Heart left ventricle (tissue), 16 donors: ENCODE measurements at regions not wholly inside any gene's neighbourhood (a gene's known extent, or its start where the extent isn't known, plus 50 kb on each side); places are given as distances from the start of the nearest gene placed in this dataset.

Source experiments
- ATAC-seq, 4 donors: fragments of 200-7000 bp; cut with Tn5 transposase; one replicate each; pipeline ENCODE4 v1.9.1; 2020 to 2022; ENCODE audit warnings: moderate library complexity in 4 of 4, mild to moderate bottlenecking in 3 of 4, moderate number of reproducible peaks in 1 of 4
- DNase-seq, 5 donors: peaks; one replicate each; pipeline ENCODE4 v3.0.0-alpha.2; 2020
- H3K27ac ChIP-seq, 12 donors: fragments of 200-600 bp; sonication (generic) in 4 of 12; one replicate each; pipeline versions ENCODE4 v1.5.0 to v1.8.0; 2016 to 2022; ENCODE audit warnings: mild to moderate bottlenecking in 2 of 12
- H3K27me3 ChIP-seq, 9 donors: fragments of 200-600 bp; sonication (generic) in 2 of 9; one replicate each; pipeline versions ENCODE4 v1.5.1 to v1.8.0; 2016 to 2022; ENCODE audit warnings: mild to moderate bottlenecking in 3 of 9
- H3K36me3 ChIP-seq, 9 donors: fragments of 200-600 bp; sonication (generic) in 2 of 9; one replicate each; pipeline versions ENCODE4 v1.5.0 to v1.8.0; 2018 to 2022; ENCODE audit warnings: mild to moderate bottlenecking in 2 of 9
- H3K4me1 ChIP-seq, 12 donors: fragments of 200-600 bp; sonication (generic) in 4 of 12; one replicate each; pipeline versions ENCODE4 v1.5.0 to v1.8.0; 2016 to 2022; ENCODE audit warnings: mild to moderate bottlenecking in 3 of 12
- H3K4me3 ChIP-seq, 12 donors: fragments of 200-600 bp; sonication (generic) in 4 of 12; one replicate each; pipeline versions ENCODE4 v1.5.0 to v1.8.0; 2017 to 2022; ENCODE audit warnings: mild to moderate bottlenecking in 9 of 12, moderate library complexity in 4 of 12
- H3K9me3 ChIP-seq, 12 donors: fragments of 200-600 bp; sonication (generic) in 4 of 12; one replicate each; pipeline versions ENCODE4 v1.5.0 to v1.8.0; 2016 to 2022; ENCODE audit warnings: mild to moderate bottlenecking in 1 of 12
- CTCF ChIP-seq, 12 donors: fragments of 200-600 bp; sonication (generic) in 4 of 12; IDR thresholded peaks; one replicate each; pipeline versions ENCODE4 v1.5.0 to v1.8.0; 2018 to 2022; ENCODE audit warnings: antibody characterized with exemption in 12 of 12, mild to moderate bottlenecking in 5 of 12
- POLR2A ChIP-seq, 2 donors: fragments of 450-650 bp; IDR thresholded peaks; one replicate each; pipeline ENCODE4 v1.6.1; 2017; ENCODE audit warnings: antibody characterized with exemption in 2 of 2, mild to moderate bottlenecking in 2 of 2, moderate library complexity in 2 of 2
- WGBS, 4 donors: extraction: QIAGEN DNeasy Blood & Tissue Kit in 2 of 4; methylation state at CpG; one replicate each; pipeline versions ENCODE4 v1.1.5 to v1.1.7; 2013 to 2018; 5-methylcytosine and 5-hydroxymethylcytosine counted together
- intact Hi-C, 10 donors: fragments of 100-400 bp; cut with DNase I; formaldehyde crosslinking; loops; one replicate each; pipeline versions ENCODE4 v1.11.1 to v1.14.2; 2022
- donor health status: ischemic (EF 13 %, LVEDD 7.1; RV severe dilation, severe dysfunction).
- donor health status: healthy with polysubstance abuse.
- donor health status: DM: no; HTN: yes; CAD: no.
- donor health status: DM: no; HTN: no; CAD: no.
- donor health status: ischemic (EF 25% LVEDD 6.9; RV normal size, moderate dysfunction).
- donor health status: ischemic (EF 25% LVEDD 5.7; RV mildly dilated, moderate dysfunction).
- donor health status: healthy.
- donor health status: DM: yes; HTN: yes; CAD: no.
- donor health status: ischemic (EF 35%, LVEDD 5.7; RV mildly dilated, moderate dysfunction).
- donor health status: nonischemic (EF 11% LVEDD 7.7; RV severe dilation, severe dysfunction).
- donor health status: DM: yes; HTN: yes; CAD: no.
- donor health status: PGD.
- donor health status: ischemic (EF 29% LVEDD 5.4; RV normal size, mild dysfunction).
- donor health status: nonischemic (EF 23%, LVEDD 6.1; RV moderate dilation, normal function).

- ATAC-seq: no peak
- Histone ChIP-seq H3K36me3 (no peaks in the 10 kb centered on the region), H3K27ac (no peak overlapping the region), H3K27me3 (no peaks in the 10 kb centered on the region), H3K4me1 (peaks cover 0 to 21% (median 0%) of the 10 kb centered on the region in 12 donors), H3K4me3 (no peak overlapping the region), H3K9me3 (peaks cover 0 to 2% (median 0%) of the 10 kb centered on the region in 12 donors)
- TF ChIP-seq CTCF (IDR thresholded peaks at IDR 0.05): no peak
- no peak for TF ChIP-seq POLR2A (IDR thresholded peaks at IDR 0.05)
- intact Hi-C loops: no loop called here
- 59 to 69% (median 60%) methylated on average over 19 of the region's 19 CpGs for WGBS, 4 donors
- no peak for DNase-seq
Measured at GRCh38 chr3:127141921-127142730, 50.8 kb upstream of the PRR23E start.
